Omental fat pad (tissue), 3 donors: ENCODE measurements at regions not wholly inside any gene's neighbourhood (a gene's known extent, or its start where the extent isn't known, plus 50 kb on each side); places are given as distances from the start of the nearest gene placed in this dataset.

Experiments used
- ATAC-seq: fragments of 150-250 bp; one replicate; pipeline ENCODE4 v1.9.1; 2016; ENCODE audit warnings: mild to moderate bottlenecking, moderate library complexity; ENCODE audit not compliant: low FRiP score
- DNase-seq: peaks from one replicate; pipeline ENCODE4 v3.0.0-alpha.2; 2019; ENCODE audit warnings: low spot score
- CTCF ChIP-seq, 3 donors: fragments of 450-650 bp; IDR thresholded peaks; one replicate each; pipeline ENCODE4 v1.5.1; 2016 to 2017; ENCODE audit warnings: antibody characterized with exemption in 3 of 3, mild to moderate bottlenecking in 3 of 3, moderate library complexity in 2 of 3

- no peak for TF ChIP-seq CTCF (IDR thresholded peaks at IDR 0.05)
- no peak for DNase-seq
- no peak for ATAC-seq
Observed at GRCh38 chr4:157781361-157781760, 391.5 kb downstream of the GASK1B start.

GRCh38 chr4:157779081-157779480 is 393.7 kb downstream of the GASK1B start:
- no peak for TF ChIP-seq CTCF (IDR thresholded peaks at IDR 0.05)
- ATAC-seq (no peak), DNase-seq (no peak)

- no peak for TF ChIP-seq CTCF (IDR thresholded peaks at IDR 0.05)
- no peak for DNase-seq
- no peak for ATAC-seq
Observed at GRCh38 chr4:157776930-157777528, 395.8 kb downstream of the GASK1B start.

GRCh38 chr4:157775971-157776370 is 396.9 kb downstream of the GASK1B start:
- no peak for TF ChIP-seq CTCF (IDR thresholded peaks at IDR 0.05)
- no peak for ATAC-seq
- DNase-seq, result no peak

- no peak for ATAC-seq
- no peak for DNase-seq
- TF ChIP-seq CTCF (IDR thresholded peaks at IDR 0.05), result no peak
Observed at GRCh38 chr4:157772907-157773306, 399.9 kb downstream of the GASK1B start.

GRCh38 chr4:157768419-157768818 is 404.4 kb downstream of the GASK1B start:
- TF ChIP-seq CTCF (IDR thresholded peaks at IDR 0.05), result no peak
- ATAC-seq (no peak), DNase-seq (no peak)

GRCh38 chr4:157763490-157763889 is 409.3 kb downstream of the GASK1B start:
- DNase-seq (no peak), ATAC-seq (no peak)
- TF ChIP-seq CTCF (IDR thresholded peaks at IDR 0.05), result no peak
